SK-N-MC (cell line): ENCODE measurements at regions not wholly inside any gene's neighbourhood (a gene's known extent, or its start where the extent isn't known, plus 50 kb on each side); places are given as distances from the start of the nearest gene placed in this dataset.

Experiments
- EZH2 ChIP-seq: fragments of 200-600 bp; sonication (generic); IDR thresholded peaks from one replicate; pipeline ENCODE4 v1.6.1; 2017; ENCODE audit warnings: antibody characterized with exemption
- FOXP2 ChIP-seq: optimal IDR thresholded peaks from 2 replicates; pipeline ENCODE3; 2011; ENCODE audit warnings: mild to moderate bottlenecking, moderate library complexity; ENCODE audit not compliant: insufficient read depth; ENCODE audit errors: extremely low read length, control extremely low read depth
- POLR2AphosphoS5 ChIP-seq: IDR thresholded peaks from 2 replicates; pipeline ENCODE4 v1.6.1; 2012; ENCODE audit warnings: mild to moderate bottlenecking, low read depth, low read length, borderline replicate concordance

GRCh38 chr16:26433807-26434206, 632.9 kb upstream of the C16orf82 start:
- TF ChIP-seq EZH2 (no peak), POLR2AphosphoS5 (no peak), FOXP2 (no peak)
